CD4-positive, alpha-beta T cell (primary cell): ENCODE measurements at regions not wholly inside any gene's neighbourhood (a gene's known extent, or its start where the extent isn't known, plus 50 kb on each side); places are given as distances from the start of the nearest gene placed in this dataset.

Experiments used
- ATAC-seq: fragments of 200-7000 bp; cut with Tn5 transposase; one replicate; pipeline ENCODE4 v1.10.0; 2022; ENCODE audit warnings: mild to moderate bottlenecking; ENCODE audit not compliant: poor library complexity
- CTCF ChIA-PET: fragments of 350-600 bp; sonication (Branson Sonifier 250); formaldehyde crosslinking; loops from one replicate; lab custom pipeline; 2021; ENCODE audit warnings: antibody characterized with exemption, inconsistent platforms; lab: Charles Lee
- POLR2A ChIA-PET: fragments of 350-600 bp; sonication (Branson Sonifier 250); formaldehyde crosslinking; loops from one replicate; lab custom pipeline; 2021; ENCODE audit warnings: antibody characterized with exemption, inconsistent platforms; lab: Charles Lee
- DNase-seq, 14 experiments: peaks; one replicate each; pipeline ENCODE4 v3.0.0-alpha.2; 2013 to 2020; ENCODE audit warnings: mixed read lengths in 2 of 14
- H3K27ac ChIP-seq, 2 donors: one replicate each; pipeline versions ENCODE4 v1.5.1 to v1.7.0; 2013; ENCODE audit warnings: low read length in 2 of 2, low read depth in 1 of 2, mild to moderate bottlenecking in 1 of 2
- H3K27me3 ChIP-seq, 2 experiments: 1 replicate in 1 of 2; 2 replicates in 1 of 2; pipeline versions ENCODE4 v1.6.1 to v1.7.0; 2013; ENCODE audit warnings: low read length in 2 of 2, control low read depth in 1 of 2, mild to moderate bottlenecking in 1 of 2, moderate library complexity in 1 of 2; ENCODE audit not compliant: insufficient read depth in 2 of 2, control insufficient read depth in 1 of 2
- H3K36me3 ChIP-seq: one replicate; pipeline ENCODE4 v1.6.1; 2013; ENCODE audit warnings: low read length, control low read depth; ENCODE audit not compliant: insufficient read depth
- H3K4me1 ChIP-seq: one replicate; pipeline ENCODE4 v1.6.1; 2013; ENCODE audit warnings: low read length, control low read depth; ENCODE audit not compliant: insufficient read depth
- H3K4me3 ChIP-seq: one replicate; pipeline ENCODE4 v1.5.1; 2013; ENCODE audit warnings: mild to moderate bottlenecking, low read length, moderate library complexity
- H3K9me3 ChIP-seq, 2 experiments: 1 replicate in 1 of 2; 2 replicates in 1 of 2; pipeline versions ENCODE4 v1.6.1 to v1.7.0; 2013; ENCODE audit warnings: low read length in 2 of 2, mild to moderate bottlenecking in 2 of 2, control low read depth in 1 of 2, moderate library complexity in 1 of 2; ENCODE audit not compliant: control insufficient read depth in 1 of 2, insufficient read depth in 1 of 2
- H3K27ac Mint-ChIP-seq: one replicate; pipeline ENCODE4 v1.8.0; 2020; ENCODE audit warnings: mixed read lengths
- H3K27me3 Mint-ChIP-seq: one replicate; pipeline ENCODE4 v1.8.0; 2021; ENCODE audit warnings: mixed read lengths
- H3K36me3 Mint-ChIP-seq: one replicate; pipeline ENCODE4 v1.8.0; 2021; ENCODE audit warnings: low read depth, mixed read lengths
- H3K4me1 Mint-ChIP-seq: one replicate; pipeline ENCODE4 v1.8.0; 2021; ENCODE audit warnings: low read depth, mixed read lengths
- H3K4me3 Mint-ChIP-seq: one replicate; pipeline ENCODE4 v1.8.0; 2020; ENCODE audit warnings: mild to moderate bottlenecking, mixed read lengths
- H3K9me3 Mint-ChIP-seq: one replicate; pipeline ENCODE4 v1.8.0; 2020; ENCODE audit warnings: mixed read lengths
- intact Hi-C, 2 experiments: fragments of 100-400 bp; cut with DNase I in 1 of 2; cut with micrococcal nuclease in 1 of 2; formaldehyde crosslinking; loops; one replicate each; pipeline versions ENCODE4 v1.15.1 to v1.9.0; 2023 to 2025; cut with DNase I, micrococcal nuclease
- TF ChIP-seq, protein P1 (sequence below): fragments of 200-600 bp; IDR thresholded peaks from one replicate; pipeline ENCODE4 v1.8.0; 2022; ENCODE audit warnings: antibody characterized with exemption, mild to moderate bottlenecking

DNA sequence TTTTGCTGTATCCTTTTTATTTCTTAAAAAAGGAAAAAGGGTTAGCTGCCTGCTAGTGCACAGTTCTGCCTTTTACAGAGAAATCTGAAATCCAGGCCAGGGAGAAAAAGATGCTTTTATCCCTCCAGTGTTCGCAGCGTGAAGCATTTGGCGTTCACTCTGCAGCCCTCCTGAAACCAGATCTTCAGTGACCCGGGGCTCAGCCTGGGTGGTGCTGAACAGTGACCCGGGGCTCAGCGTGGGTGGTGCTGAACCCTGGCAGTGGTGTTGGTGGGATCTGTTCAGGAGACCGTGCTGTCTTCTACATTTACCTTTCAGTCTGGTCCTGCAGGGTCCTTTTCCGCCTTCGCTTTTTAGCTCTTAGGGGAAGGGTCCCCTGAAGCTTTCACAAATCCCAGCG, 164.7 kb upstream of the KLF6 start:
- Histone ChIP-seq H3K4me1 (peaks cover 51% of the 10 kb centered on the region), H3K9me3 (peaks cover 0 to under 1% of the 10 kb centered on the region in 2 experiments), H3K4me3 (no peak overlapping the region), H3K27ac (no peak overlapping the region), H3K36me3 (no peaks in the 10 kb centered on the region), H3K27me3 (no peaks in the 10 kb centered on the region)
- H3K4me1 Mint-ChIP-seq: peaks cover 43% of the 10 kb centered on the region
- no peak overlapping the region for H3K27ac Mint-ChIP-seq
- DNase-seq: no peak
- H3K36me3 Mint-ChIP-seq: no peaks in the 10 kb centered on the region
- TF ChIP-seq, protein P1, sequence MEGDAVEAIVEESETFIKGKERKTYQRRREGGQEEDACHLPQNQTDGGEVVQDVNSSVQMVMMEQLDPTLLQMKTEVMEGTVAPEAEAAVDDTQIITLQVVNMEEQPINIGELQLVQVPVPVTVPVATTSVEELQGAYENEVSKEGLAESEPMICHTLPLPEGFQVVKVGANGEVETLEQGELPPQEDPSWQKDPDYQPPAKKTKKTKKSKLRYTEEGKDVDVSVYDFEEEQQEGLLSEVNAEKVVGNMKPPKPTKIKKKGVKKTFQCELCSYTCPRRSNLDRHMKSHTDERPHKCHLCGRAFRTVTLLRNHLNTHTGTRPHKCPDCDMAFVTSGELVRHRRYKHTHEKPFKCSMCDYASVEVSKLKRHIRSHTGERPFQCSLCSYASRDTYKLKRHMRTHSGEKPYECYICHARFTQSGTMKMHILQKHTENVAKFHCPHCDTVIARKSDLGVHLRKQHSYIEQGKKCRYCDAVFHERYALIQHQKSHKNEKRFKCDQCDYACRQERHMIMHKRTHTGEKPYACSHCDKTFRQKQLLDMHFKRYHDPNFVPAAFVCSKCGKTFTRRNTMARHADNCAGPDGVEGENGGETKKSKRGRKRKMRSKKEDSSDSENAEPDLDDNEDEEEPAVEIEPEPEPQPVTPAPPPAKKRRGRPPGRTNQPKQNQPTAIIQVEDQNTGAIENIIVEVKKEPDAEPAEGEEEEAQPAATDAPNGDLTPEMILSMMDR: no peak
- H3K27me3 Mint-ChIP-seq: no peaks in the 10 kb centered on the region
- H3K4me3 Mint-ChIP-seq: no peak overlapping the region
- no peaks in the 10 kb centered on the region for H3K9me3 Mint-ChIP-seq
- ChIA-PET POLR2A (interaction anchor here (0.6 to 6.9 kb wide), 5 partner anchors 11 to 298 kb away, joined by 3 to 59 read pairs (median 7); partner anchors contain the start of gene KLF6), CTCF (no interaction called here)
- intact Hi-C loops: loop anchor here (5.0 to 10.0 kb wide), 3 partner anchors 75 to 167 kb away; partner anchors contain the start of gene KLF6 (in 1 of the 2)
- no peak for ATAC-seq

DNA sequence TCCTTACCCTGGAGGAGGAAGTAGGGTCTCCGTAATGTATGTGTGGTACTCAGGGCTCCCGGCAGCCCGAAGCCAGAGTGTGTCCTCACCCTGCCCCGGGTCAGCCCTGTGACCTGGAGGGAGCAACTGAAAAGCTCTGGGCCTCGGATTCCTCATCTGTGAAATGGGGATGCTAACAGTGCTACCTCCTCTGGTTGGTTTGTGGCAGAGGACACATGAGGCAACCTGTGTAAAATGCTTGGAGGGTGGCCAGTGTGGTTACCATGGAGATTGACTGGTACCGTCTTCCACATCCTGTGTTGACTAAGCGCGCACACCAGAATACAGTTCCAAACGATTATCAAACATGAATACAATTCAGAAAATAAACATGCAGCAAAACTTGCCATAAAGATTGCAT, 163.8 kb upstream of the KLF6 start:
- no peaks in the 10 kb centered on the region for H3K36me3 Mint-ChIP-seq
- CTCF ChIA-PET: interaction anchor here (1.0 kb wide), 1 partner anchor 13 kb away, joined by 3 read pairs; no protein-coding TSS in a partner anchor
- peak overlapping the region; percentile 88 for H3K27ac Mint-ChIP-seq
- H3K27me3 Mint-ChIP-seq: no peaks in the 10 kb centered on the region
- peaks cover 53% of the 10 kb centered on the region for H3K4me1 ChIP-seq
- POLR2A ChIA-PET: interaction anchor here (0.6 to 6.9 kb wide), 8 partner anchors 12 to 187 kb away, joined by 3 to 59 read pairs (median 4); partner anchors contain the start of gene KLF6
- peak overlapping the region; percentile 31 to 67 for H3K27ac ChIP-seq
- peak overlapping the region; percentile 3 for H3K4me3 ChIP-seq
- ATAC-seq: peak; percentile 89
- H3K27me3 ChIP-seq: no peaks in the 10 kb centered on the region
- TF ChIP-seq, protein P1: no peak
- peaks cover 45% of the 10 kb centered on the region for H3K4me1 Mint-ChIP-seq
- H3K9me3 ChIP-seq: peaks cover 0 to 3% of the 10 kb centered on the region in 2 experiments
- H3K9me3 Mint-ChIP-seq: no peaks in the 10 kb centered on the region
- DNase-seq: peak; percentile 53 to 95 (median 77)
- intact Hi-C loops: loop anchor here (5.0 to 10.0 kb wide), 3 partner anchors 74 to 167 kb away; partner anchors contain the start of gene KLF6 (in 1 of the 2)
- peak overlapping the region; percentile 69 for H3K4me3 Mint-ChIP-seq
- H3K36me3 ChIP-seq: no peaks in the 10 kb centered on the region

DNA sequence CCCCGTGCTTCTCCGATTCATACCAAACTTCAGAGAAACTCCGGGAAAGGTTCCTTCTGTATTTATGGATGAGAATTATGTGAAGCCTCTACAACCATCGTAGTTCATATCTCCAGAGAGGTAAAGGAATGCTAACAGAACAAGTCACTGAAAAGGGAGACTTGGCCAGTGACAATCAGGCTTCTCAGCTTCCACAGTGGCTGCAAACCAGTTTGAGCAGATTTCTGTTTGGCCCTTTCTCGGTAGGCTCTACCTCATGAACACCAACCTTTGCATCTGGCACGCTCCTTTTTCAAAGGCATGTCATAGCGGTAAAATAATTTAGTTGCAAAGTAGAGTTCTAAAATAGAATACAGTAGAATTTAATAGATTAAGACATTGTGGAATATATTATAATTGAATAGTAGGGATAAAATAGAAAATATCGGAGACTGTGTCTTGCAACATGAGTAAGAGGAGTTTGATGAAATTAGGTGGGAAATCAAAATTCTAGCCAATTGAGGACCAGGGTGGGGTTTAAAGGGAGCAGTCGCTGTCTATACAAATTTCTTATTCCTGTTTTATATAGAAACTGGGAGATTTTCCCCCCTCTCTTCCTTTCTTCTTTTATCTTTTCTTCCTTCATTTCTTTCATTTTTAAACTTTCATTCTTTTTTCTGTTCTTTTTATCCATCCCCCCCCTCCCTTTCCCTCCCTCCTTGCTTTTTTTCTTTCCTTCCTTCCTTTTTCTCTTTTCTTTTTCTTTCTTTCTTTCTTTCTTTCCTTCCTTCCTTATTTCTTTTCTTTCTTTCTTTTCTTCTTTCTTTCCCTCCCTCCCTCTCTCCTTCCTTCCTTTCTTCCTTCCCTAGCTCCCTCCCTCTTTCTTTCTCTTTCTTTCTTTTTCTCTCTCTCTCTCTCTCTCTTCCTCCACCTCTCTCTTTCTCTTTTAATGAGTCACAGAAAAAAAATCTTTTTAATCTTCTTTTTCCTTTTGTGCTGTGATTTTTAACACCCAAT, 161.5 kb upstream of the KLF6 start:
- peak overlapping the region; percentile 26 for H3K4me3 Mint-ChIP-seq
- peak overlapping the region; percentile 88 for H3K27ac Mint-ChIP-seq
- Histone ChIP-seq H3K4me1 (peaks cover 72% of the 10 kb centered on the region), H3K4me3 (peak overlapping the region; percentile 5), H3K27me3 (no peaks in the 10 kb centered on the region), H3K36me3 (no peaks in the 10 kb centered on the region), H3K27ac (peak overlapping the region in 1 of 2 donors; percentile 56), H3K9me3 (peaks cover 0 to 3% of the 10 kb centered on the region in 2 experiments)
- ATAC-seq (no peak), DNase-seq (peak in 2 of 14 experiments; percentile 33 to 38)
- CTCF ChIA-PET: interaction anchor here (0.6 to 0.7 kb wide), 2 partner anchors 13 to 167 kb away, joined by 4 read pairs; no protein-coding TSS in a partner anchor
- TF ChIP-seq, protein P1: no peak
- no peaks in the 10 kb centered on the region for H3K9me3 Mint-ChIP-seq
- POLR2A ChIA-PET: interaction anchor here (0.8 to 6.9 kb wide), 3 partner anchors 15 to 163 kb away, joined by 4 to 59 read pairs (median 8); partner anchors contain the start of gene KLF6
- intact Hi-C loops: loop anchor here (5.0 to 10.0 kb wide), 3 partner anchors 72 to 164 kb away; partner anchors contain the start of gene KLF6 (in 1 of the 2)
- H3K27me3 Mint-ChIP-seq: no peaks in the 10 kb centered on the region
- no peaks in the 10 kb centered on the region for H3K36me3 Mint-ChIP-seq
- peaks cover 58% of the 10 kb centered on the region for H3K4me1 Mint-ChIP-seq
